ENCODE measurements at regions not wholly inside any gene's neighbourhood (a gene's known extent, or its start where the extent isn't known, plus 50 kb on each side); places are given as distances from the start of the nearest gene placed in this dataset.

DNA sequence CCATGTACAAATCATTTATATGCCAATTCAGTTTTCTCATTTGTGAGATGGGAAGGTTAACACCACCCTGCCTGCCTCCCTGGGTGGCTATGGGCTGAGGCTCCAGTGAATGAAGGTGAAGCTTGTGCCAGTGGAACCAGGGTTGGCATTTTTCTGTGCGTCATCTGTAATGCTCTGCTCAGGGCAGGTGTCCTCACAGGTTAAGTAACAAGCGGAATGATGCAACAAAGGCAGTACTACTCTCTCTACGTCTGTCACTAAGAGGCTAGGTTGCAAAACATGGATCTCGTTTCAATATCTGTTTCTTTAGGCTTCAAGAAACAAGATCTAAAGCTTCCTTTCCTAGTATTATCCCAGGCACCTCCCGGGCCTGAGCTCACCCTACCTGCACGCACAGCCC lies 67.0 kb upstream of the ZNF648 start:
- TF ChIP-seq EZH2 (IDR thresholded peaks at IDR 0.05) (no peak), RAD21 (IDR thresholded peaks at IDR 0.05; ENCODE audit: low read depth) (no peak), POLR2AphosphoS5 (IDR thresholded peaks at IDR 0.05; ENCODE audit: low read depth, low read length) (no peak), REST (IDR thresholded peaks at IDR 0.05; ENCODE audit: low read depth) (no peak), SIN3A (IDR thresholded peaks at IDR 0.05; ENCODE audit: low read depth) (no peak)
- TF ChIP-seq, protein P1, sequence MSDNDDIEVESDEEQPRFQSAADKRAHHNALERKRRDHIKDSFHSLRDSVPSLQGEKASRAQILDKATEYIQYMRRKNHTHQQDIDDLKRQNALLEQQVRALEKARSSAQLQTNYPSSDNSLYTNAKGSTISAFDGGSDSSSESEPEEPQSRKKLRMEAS (IDR thresholded peaks at IDR 0.05), result no peak

All from HCT116 (cell line).